Peyer's patch (tissue), 4 donors: ENCODE measurements at regions not wholly inside any gene's neighbourhood (a gene's known extent, or its start where the extent isn't known, plus 50 kb on each side); places are given as distances from the start of the nearest gene placed in this dataset.

Experiments used
- CTCF ChIP-seq, 6 experiments: fragments of 450-650 bp in 4 of 6; fragments of 200-600 bp in 2 of 6; sonication (generic) in 1 of 6; IDR thresholded peaks; one replicate each; pipeline ENCODE4 v1.5.1; 2017 to 2019; ENCODE audit warnings: antibody characterized with exemption in 6 of 6, mild to moderate bottlenecking in 3 of 6, moderate library complexity in 1 of 6
- POLR2A ChIP-seq, 2 donors: fragments of 450-650 bp; IDR thresholded peaks; one replicate each; pipeline ENCODE4 v1.5.1; 2017; ENCODE audit warnings: antibody characterized with exemption in 2 of 2, mild to moderate bottlenecking in 2 of 2, moderate library complexity in 2 of 2

GRCh38 chr9:27861887-27862286 is 288.6 kb upstream of the C9orf72 start:
- TF ChIP-seq CTCF (IDR thresholded peaks at IDR 0.05) (no peak), POLR2A (IDR thresholded peaks at IDR 0.05) (no peak)
